ENCODE measurements at regions not wholly inside any gene's neighbourhood (a gene's known extent, or its start where the extent isn't known, plus 50 kb on each side); places are given as distances from the start of the nearest gene placed in this dataset.

GRCh38 chr7:101743995-101744360, 73.4 kb upstream of the CUX1 start:
- DNase-seq (ENCODE audit: insufficient read length, low spot score) (no peak), FAIRE-seq (no peak)
- TF ChIP-seq CTCF (IDR thresholded peaks at IDR 0.05; ENCODE audit: insufficient read depth, missing control alignments) = no peak

- no peak for FAIRE-seq
- TF ChIP-seq CTCF (IDR thresholded peaks at IDR 0.05; ENCODE audit: insufficient read depth, missing control alignments) = no peak
- DNase-seq (ENCODE audit: insufficient read length, low spot score) = no peak
Observed at GRCh38 chr7:101744588-101744987, 72.8 kb upstream of the CUX1 start.

GRCh38 chr7:101746314-101746713, 71.1 kb upstream of the CUX1 start:
- DNase-seq (ENCODE audit: insufficient read length, low spot score) = no peak
- no peak for TF ChIP-seq CTCF (IDR thresholded peaks at IDR 0.05; ENCODE audit: insufficient read depth, missing control alignments)
- no peak for FAIRE-seq

- no peak for TF ChIP-seq CTCF (IDR thresholded peaks at IDR 0.05; ENCODE audit: insufficient read depth, missing control alignments)
- DNase-seq (ENCODE audit: insufficient read length, low spot score) (no peak), FAIRE-seq (no peak)
Observed at GRCh38 chr7:101747053-101747878, 70.2 kb upstream of the CUX1 start.

- DNase-seq (ENCODE audit: insufficient read length, low spot score) (no peak), FAIRE-seq (no peak)
Observed at GRCh38 chr7:101747879-101748345, 69.5 kb upstream of the CUX1 start.

GRCh38 chr7:101749891-101750290, 67.5 kb upstream of the CUX1 start:
- no peak for FAIRE-seq
- no peak for TF ChIP-seq CTCF (IDR thresholded peaks at IDR 0.05; ENCODE audit: insufficient read depth, missing control alignments)
- DNase-seq (ENCODE audit: insufficient read length, low spot score) = no peak

More at GRCh38 chr7:101747879-101748345, 69.5 kb upstream of the CUX1 start:
- no peak for TF ChIP-seq CTCF (IDR thresholded peaks at IDR 0.05; ENCODE audit: insufficient read depth, missing control alignments)

- no peak for TF ChIP-seq CTCF (IDR thresholded peaks at IDR 0.05; ENCODE audit: insufficient read depth, missing control alignments)
- DNase-seq (ENCODE audit: insufficient read length, low spot score) (no peak), FAIRE-seq (no peak)
Observed at GRCh38 chr7:101753316-101753715, 64.1 kb upstream of the CUX1 start.

Measured in D721Med (cell line).